WERI-Rb-1 (cell line): ENCODE measurements at regions not wholly inside any gene's neighbourhood (a gene's known extent, or its start where the extent isn't known, plus 50 kb on each side); places are given as distances from the start of the nearest gene placed in this dataset.

Experiments used
- DNase-seq: peaks from one replicate; pipeline ENCODE4 v3.0.0-alpha.2; 2020
- H3K27ac ChIP-seq: fragments of 250-450 bp; sonication (Bioruptor Pico); 2 replicates; pipeline ENCODE4 v1.5.1; 2020; ENCODE audit warnings: mild to moderate bottlenecking, moderate library complexity
- H3K27me3 ChIP-seq: fragments of 250-450 bp; sonication (Bioruptor Pico); 2 replicates; pipeline ENCODE4 v1.5.1; 2021; ENCODE audit warnings: mild to moderate bottlenecking, low read depth, moderate library complexity; ENCODE audit not compliant: insufficient read depth, severe bottlenecking
- H3K36me3 ChIP-seq: fragments of 250-450 bp; sonication (Bioruptor Pico); 2 replicates; pipeline ENCODE4 v1.5.1; 2020; ENCODE audit warnings: mild to moderate bottlenecking, moderate library complexity
- H3K4me3 ChIP-seq: 2 replicates; pipeline ENCODE4 v1.5.1; 2011; ENCODE audit warnings: low read depth, mild to moderate bottlenecking, control low read depth, low read length
- H3K9me3 ChIP-seq: fragments of 250-450 bp; sonication (Bioruptor Pico); 2 replicates; pipeline ENCODE4 v1.5.1; 2021; ENCODE audit warnings: mild to moderate bottlenecking, moderate library complexity; ENCODE audit not compliant: severe bottlenecking
- CTCF ChIP-seq: IDR thresholded peaks from 2 replicates; pipeline ENCODE4 v1.5.1; 2011; ENCODE audit warnings: low read depth, mild to moderate bottlenecking, control low read depth, inconsistent platforms, low read length

GRCh38 chr10:4693967-4694366 is 132.0 kb upstream of the AKR1E2 start:
- no peak for DNase-seq
- H3K27ac ChIP-seq: no peak overlapping the region
- TF ChIP-seq CTCF: no peak

GRCh38 chr10:4692206-4692605 is 133.8 kb upstream of the AKR1E2 start:
- Histone ChIP-seq H3K9me3 (no peaks in the 10 kb centered on the region), H3K27ac (no peak overlapping the region), H3K36me3 (no peaks in the 10 kb centered on the region), H3K27me3 (no peaks in the 10 kb centered on the region), H3K4me3 (no peak overlapping the region)
- DNase-seq: no peak
- no peak for TF ChIP-seq CTCF

More at GRCh38 chr10:4693967-4694366, 132.0 kb upstream of the AKR1E2 start:
- Histone ChIP-seq H3K4me3 (no peak overlapping the region), H3K36me3 (no peaks in the 10 kb centered on the region), H3K9me3 (no peaks in the 10 kb centered on the region), H3K27me3 (no peaks in the 10 kb centered on the region)

GRCh38 chr10:4691776-4692175 is 134.2 kb upstream of the AKR1E2 start:
- H3K4me3 ChIP-seq: no peak overlapping the region
- DNase-seq: no peak
- TF ChIP-seq CTCF: no peak
- H3K9me3 ChIP-seq: no peaks in the 10 kb centered on the region
- H3K27ac ChIP-seq: no peak overlapping the region
- no peaks in the 10 kb centered on the region for H3K36me3 ChIP-seq
- H3K27me3 ChIP-seq: no peaks in the 10 kb centered on the region

GRCh38 chr10:4691301-4691700 is 134.7 kb upstream of the AKR1E2 start:
- Histone ChIP-seq H3K27me3 (no peaks in the 10 kb centered on the region), H3K27ac (no peak overlapping the region), H3K4me3 (no peak overlapping the region), H3K36me3 (no peaks in the 10 kb centered on the region), H3K9me3 (no peaks in the 10 kb centered on the region)
- no peak for DNase-seq
- no peak for TF ChIP-seq CTCF

GRCh38 chr10:4688601-4689000 is 137.4 kb upstream of the AKR1E2 start:
- no peak overlapping the region for H3K27ac ChIP-seq
- DNase-seq: peak; percentile 11
- no peak for TF ChIP-seq CTCF

GRCh38 chr10:4688168-4688567 is 137.8 kb upstream of the AKR1E2 start:
- Histone ChIP-seq H3K9me3 (no peaks in the 10 kb centered on the region), H3K4me3 (no peak overlapping the region), H3K27ac (no peak overlapping the region), H3K36me3 (no peaks in the 10 kb centered on the region), H3K27me3 (no peaks in the 10 kb centered on the region)
- TF ChIP-seq CTCF: no peak
- DNase-seq: no peak

More at GRCh38 chr10:4688601-4689000, 137.4 kb upstream of the AKR1E2 start:
- H3K9me3 ChIP-seq: no peaks in the 10 kb centered on the region
- H3K36me3 ChIP-seq: no peaks in the 10 kb centered on the region
- no peak overlapping the region for H3K4me3 ChIP-seq
- no peaks in the 10 kb centered on the region for H3K27me3 ChIP-seq
